Esophagus squamous epithelium (tissue), 5 donors: ENCODE measurements at regions not wholly inside any gene's neighbourhood (a gene's known extent, or its start where the extent isn't known, plus 50 kb on each side); places are given as distances from the start of the nearest gene placed in this dataset.

Source experiments
- DNase-seq: peaks from one replicate; lab custom pipeline; 2025; lab: John Stamatoyannopoulos, UW
- H3K27ac ChIP-seq, 4 donors: fragments of 200-600 bp; sonication (generic); one replicate each; pipeline ENCODE4 v1.5.1; 2016 to 2019; ENCODE audit warnings: mild to moderate bottlenecking in 1 of 4
- H3K27me3 ChIP-seq, 4 donors: fragments of 200-600 bp; sonication (generic); 1 replicate in 3 of 4; 2 replicates in 1 of 4; pipeline versions ENCODE4 v1.5.1 to v1.6.0; 2017 to 2021; ENCODE audit warnings: antibody characterized with exemption in 1 of 4
- H3K36me3 ChIP-seq, 3 donors: fragments of 200-600 bp; sonication (generic); one replicate each; pipeline ENCODE4 v1.5.1; 2016 to 2019
- H3K4me1 ChIP-seq, 3 donors: fragments of 200-600 bp; sonication (generic); one replicate each; pipeline ENCODE4 v1.5.1; 2017 to 2019
- H3K4me3 ChIP-seq, 4 donors: fragments of 200-600 bp; sonication (generic); 1 replicate in 3 of 4; 2 replicates in 1 of 4; pipeline ENCODE4 v1.5.1; 2016 to 2019; ENCODE audit warnings: mild to moderate bottlenecking in 2 of 4, moderate library complexity in 1 of 4
- H3K9me3 ChIP-seq, 3 donors: fragments of 200-600 bp; sonication (generic); one replicate each; pipeline ENCODE4 v1.5.1; 2016 to 2019
- POLR2A ChIP-seq, 4 donors: fragments of 450-650 bp; IDR thresholded peaks; one replicate each; pipeline ENCODE4 v1.6.1; 2017; ENCODE audit warnings: antibody characterized with exemption in 4 of 4, mild to moderate bottlenecking in 4 of 4, moderate library complexity in 3 of 4
- WGBS, 2 donors: methylation state at CpG; one replicate each; pipeline ENCODE4 v1.1.5; 2018; 5-methylcytosine and 5-hydroxymethylcytosine counted together
- intact Hi-C: fragments of 100-400 bp; cut with DNase I; formaldehyde crosslinking; loops from one replicate; pipeline ENCODE4 v1.15.0; 2022
- TF ChIP-seq, protein P1 (sequence below), 6 experiments: fragments of 450-650 bp in 4 of 6; fragments of 200-600 bp in 2 of 6; sonication (generic) in 2 of 6; IDR thresholded peaks; one replicate each; pipeline ENCODE4 v1.5.1; 2016 to 2019; ENCODE audit warnings: antibody characterized with exemption in 6 of 6, mild to moderate bottlenecking in 4 of 6, moderate library complexity in 4 of 6
- donor health status: DM: yes; HTN: yes; CAD: no.

DNA sequence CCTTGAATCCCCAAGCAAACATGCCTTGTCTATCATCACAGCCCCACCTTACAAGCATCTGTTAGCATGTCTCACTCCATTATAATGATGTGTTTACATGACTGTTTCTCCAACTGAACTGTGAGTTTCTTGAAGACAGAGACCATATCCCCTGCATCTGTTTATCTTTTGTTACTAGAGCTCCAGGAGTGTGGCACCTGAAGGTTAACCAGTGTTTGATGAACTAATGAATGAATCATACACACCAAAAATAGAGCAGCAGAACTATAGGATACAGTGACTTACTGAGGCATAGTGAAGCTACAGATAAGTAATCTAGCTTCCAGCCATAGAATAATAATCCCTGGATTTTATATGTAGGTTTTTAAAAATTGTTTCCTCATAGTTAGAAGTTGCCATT is 331.0 kb downstream of the PCDH7 start:
- no peak for TF ChIP-seq POLR2A (IDR thresholded peaks at IDR 0.05)
- TF ChIP-seq, protein P1, sequence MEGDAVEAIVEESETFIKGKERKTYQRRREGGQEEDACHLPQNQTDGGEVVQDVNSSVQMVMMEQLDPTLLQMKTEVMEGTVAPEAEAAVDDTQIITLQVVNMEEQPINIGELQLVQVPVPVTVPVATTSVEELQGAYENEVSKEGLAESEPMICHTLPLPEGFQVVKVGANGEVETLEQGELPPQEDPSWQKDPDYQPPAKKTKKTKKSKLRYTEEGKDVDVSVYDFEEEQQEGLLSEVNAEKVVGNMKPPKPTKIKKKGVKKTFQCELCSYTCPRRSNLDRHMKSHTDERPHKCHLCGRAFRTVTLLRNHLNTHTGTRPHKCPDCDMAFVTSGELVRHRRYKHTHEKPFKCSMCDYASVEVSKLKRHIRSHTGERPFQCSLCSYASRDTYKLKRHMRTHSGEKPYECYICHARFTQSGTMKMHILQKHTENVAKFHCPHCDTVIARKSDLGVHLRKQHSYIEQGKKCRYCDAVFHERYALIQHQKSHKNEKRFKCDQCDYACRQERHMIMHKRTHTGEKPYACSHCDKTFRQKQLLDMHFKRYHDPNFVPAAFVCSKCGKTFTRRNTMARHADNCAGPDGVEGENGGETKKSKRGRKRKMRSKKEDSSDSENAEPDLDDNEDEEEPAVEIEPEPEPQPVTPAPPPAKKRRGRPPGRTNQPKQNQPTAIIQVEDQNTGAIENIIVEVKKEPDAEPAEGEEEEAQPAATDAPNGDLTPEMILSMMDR (IDR thresholded peaks at IDR 0.05) = no peak
- no peak overlapping the region for H3K27ac ChIP-seq
- no peaks in the 10 kb centered on the region for H3K9me3 ChIP-seq
- no peaks in the 10 kb centered on the region for H3K36me3 ChIP-seq
- H3K4me3 ChIP-seq = no peak overlapping the region
- no peaks in the 10 kb centered on the region for H3K27me3 ChIP-seq
- no peak for DNase-seq
- intact Hi-C loops = no loop called here
- H3K4me1 ChIP-seq = no peaks in the 10 kb centered on the region

DNA sequence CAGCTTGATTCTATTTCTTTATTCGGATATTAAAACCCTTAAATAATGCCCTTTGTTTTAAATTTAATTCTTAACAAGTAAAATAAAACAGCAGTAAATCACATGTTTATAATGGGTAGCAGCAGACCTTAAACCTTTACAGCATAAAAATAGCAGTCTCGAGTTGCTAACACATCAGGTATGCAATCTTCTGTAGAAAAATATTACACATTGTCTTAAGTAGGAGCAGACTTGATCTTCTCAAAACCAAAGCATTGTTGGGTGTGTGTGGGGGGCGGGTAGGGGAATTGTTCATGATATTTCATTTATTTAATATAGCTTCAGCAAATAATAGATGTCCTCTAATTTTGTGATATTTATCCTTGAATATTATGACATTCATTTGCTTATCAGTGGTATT is 331.4 kb downstream of the PCDH7 start:
- intact Hi-C loops = no loop called here

DNA sequence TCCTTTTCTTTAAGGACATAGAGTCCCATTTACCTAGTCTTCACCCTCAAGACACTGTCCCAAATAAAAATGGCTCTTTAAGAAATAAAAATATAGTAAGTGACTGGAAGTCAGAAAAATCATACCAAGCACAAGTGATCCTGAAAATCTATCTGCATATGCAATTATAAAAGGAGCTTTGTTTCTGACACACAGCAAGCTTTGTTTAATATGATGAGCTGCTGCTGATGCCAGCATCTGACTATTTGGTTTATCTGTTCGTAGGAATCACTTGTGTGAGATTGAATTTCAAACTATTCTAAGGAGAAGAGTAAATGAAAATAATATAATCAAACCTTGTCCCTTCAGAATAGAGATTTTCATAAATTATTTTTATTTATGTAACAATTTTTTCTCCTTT is 332.4 kb downstream of the PCDH7 start:
- Histone ChIP-seq H3K36me3 (no peaks in the 10 kb centered on the region), H3K27me3 (no peaks in the 10 kb centered on the region), H3K27ac (no peak overlapping the region), H3K4me3 (no peak overlapping the region), H3K4me1 (no peaks in the 10 kb centered on the region), H3K9me3 (no peaks in the 10 kb centered on the region)
- no peak for DNase-seq
- intact Hi-C loops = no loop called here
- WGBS, 2 donors = 61 to 63% methylated on average over 1 of the region's 1 CpG
- TF ChIP-seq, protein P1 (IDR thresholded peaks at IDR 0.05) = no peak

More for the DNA sequence above, 331.4 kb downstream of the PCDH7 start:
- Histone ChIP-seq H3K4me3 (no peak overlapping the region), H3K9me3 (no peaks in the 10 kb centered on the region), H3K4me1 (no peaks in the 10 kb centered on the region), H3K27me3 (no peaks in the 10 kb centered on the region), H3K27ac (no peak overlapping the region), H3K36me3 (no peaks in the 10 kb centered on the region)
- no peak for TF ChIP-seq POLR2A (IDR thresholded peaks at IDR 0.05)
- TF ChIP-seq, protein P1 (IDR thresholded peaks at IDR 0.05) = no peak
- DNase-seq = no peak
- WGBS, 2 donors = 32 to 55% methylated on average over 3 of the region's 3 CpGs

DNA sequence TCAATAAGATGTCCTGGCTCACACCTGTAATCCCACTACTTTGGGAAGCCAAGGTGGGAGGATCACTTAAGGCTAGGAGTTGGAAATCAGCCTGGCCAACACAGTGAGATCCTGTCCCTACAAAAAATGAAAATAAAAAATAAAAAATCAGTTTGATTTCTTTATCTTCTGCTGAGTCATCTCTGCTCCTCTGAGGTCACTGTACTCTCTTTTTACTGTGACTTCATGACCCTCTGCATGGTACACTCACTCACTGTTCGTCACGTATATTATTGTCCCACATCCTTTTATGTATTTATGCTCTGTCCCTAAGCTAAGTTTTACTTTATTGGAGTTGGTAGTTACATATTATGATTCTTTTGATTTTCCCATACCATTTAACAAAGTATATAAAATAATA is 333.3 kb downstream of the PCDH7 start:
- Histone ChIP-seq H3K27ac (no peak overlapping the region), H3K36me3 (no peaks in the 10 kb centered on the region), H3K27me3 (no peaks in the 10 kb centered on the region), H3K9me3 (no peaks in the 10 kb centered on the region), H3K4me1 (no peaks in the 10 kb centered on the region), H3K4me3 (no peak overlapping the region)
- TF ChIP-seq POLR2A (IDR thresholded peaks at IDR 0.05) = no peak
- TF ChIP-seq, protein P1 (IDR thresholded peaks at IDR 0.05) = no peak
- intact Hi-C loops = no loop called here
- DNase-seq = no peak
- WGBS, 2 donors = 87 to 90% methylated on average over 2 of the region's 2 CpGs

DNA sequence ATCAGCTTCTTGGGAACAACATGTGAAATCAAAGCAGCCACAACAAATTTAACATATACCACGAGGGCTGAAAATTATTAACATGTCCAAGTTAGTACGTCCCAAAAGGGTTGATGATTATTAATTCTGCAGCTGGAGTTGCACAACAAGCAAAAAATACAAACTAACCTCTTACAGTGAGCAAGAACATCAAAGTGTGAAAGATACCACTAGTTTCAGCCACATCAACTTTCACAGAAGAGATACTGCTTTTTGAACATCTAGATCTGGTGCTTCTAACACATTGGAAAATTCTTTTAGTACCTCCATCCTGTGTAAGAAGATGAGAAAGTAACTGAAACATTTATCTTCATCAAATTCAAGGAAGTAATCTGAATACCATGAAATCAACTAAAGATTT is 334.1 kb downstream of the PCDH7 start:
- H3K9me3 ChIP-seq = no peaks in the 10 kb centered on the region
- no peak overlapping the region for H3K27ac ChIP-seq
- no peaks in the 10 kb centered on the region for H3K36me3 ChIP-seq
- H3K27me3 ChIP-seq = no peaks in the 10 kb centered on the region
- DNase-seq = no peak
- TF ChIP-seq, protein P1 (IDR thresholded peaks at IDR 0.05) = no peak
- no peak for TF ChIP-seq POLR2A (IDR thresholded peaks at IDR 0.05)
- H3K4me1 ChIP-seq = no peaks in the 10 kb centered on the region
- H3K4me3 ChIP-seq = no peak overlapping the region
- intact Hi-C loops = no loop called here
- WGBS, 2 donors = 63 to 68% methylated on average over 2 of the region's 2 CpGs
